HG02763 (cell line): ENCODE measurements at regions not wholly inside any gene's neighbourhood (a gene's known extent, or its start where the extent isn't known, plus 50 kb on each side); places are given as distances from the start of the nearest gene placed in this dataset.

ENCODE experiments used
- ATAC-seq: cut with Tn5 transposase; IDR thresholded peaks from one replicate; pipeline ENCODE4 v1.9.1; 2021; ENCODE audit warnings: mild to moderate bottlenecking, moderate library complexity; ENCODE audit not compliant: unreplicated experiment

DNA sequence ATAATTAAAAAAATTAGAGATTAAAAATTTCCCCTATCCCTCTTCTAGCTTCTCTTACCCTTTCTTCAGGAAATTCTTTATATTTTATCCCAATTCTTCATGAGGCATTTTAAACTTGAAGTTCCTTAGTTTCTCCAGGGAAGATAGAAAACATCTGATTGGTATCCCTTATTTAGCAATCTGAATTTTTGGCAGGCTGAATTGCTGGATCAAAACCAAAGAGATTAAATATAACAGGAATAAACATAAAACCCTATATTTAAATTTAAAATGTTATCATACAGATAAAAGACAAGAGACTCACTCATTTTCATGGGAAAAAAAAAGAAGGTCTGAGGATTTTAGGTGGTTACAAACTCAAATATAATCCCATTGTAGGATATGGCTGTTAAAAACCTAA, 204.2 kb downstream of the CHRM3 start:
- no peak for ATAC-seq

DNA sequence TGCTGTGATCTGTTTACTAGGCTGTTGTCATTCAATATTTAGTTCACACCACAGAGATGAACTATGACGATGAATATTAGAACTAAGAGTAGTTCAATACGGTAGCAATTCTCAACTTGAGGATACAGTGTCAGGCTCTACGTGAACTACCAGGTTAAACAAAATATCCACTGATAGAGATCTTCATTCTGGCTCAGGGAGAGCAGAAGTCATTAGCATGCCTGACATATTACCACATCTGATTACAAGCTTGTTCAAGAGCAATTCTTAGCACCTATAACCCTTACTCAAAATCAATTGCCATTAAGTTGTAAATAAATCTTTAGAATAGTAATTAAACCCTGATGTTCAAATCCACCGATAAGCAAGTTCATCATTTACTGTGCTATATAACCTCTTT, 207.2 kb downstream of the CHRM3 start:
- no peak for ATAC-seq

DNA sequence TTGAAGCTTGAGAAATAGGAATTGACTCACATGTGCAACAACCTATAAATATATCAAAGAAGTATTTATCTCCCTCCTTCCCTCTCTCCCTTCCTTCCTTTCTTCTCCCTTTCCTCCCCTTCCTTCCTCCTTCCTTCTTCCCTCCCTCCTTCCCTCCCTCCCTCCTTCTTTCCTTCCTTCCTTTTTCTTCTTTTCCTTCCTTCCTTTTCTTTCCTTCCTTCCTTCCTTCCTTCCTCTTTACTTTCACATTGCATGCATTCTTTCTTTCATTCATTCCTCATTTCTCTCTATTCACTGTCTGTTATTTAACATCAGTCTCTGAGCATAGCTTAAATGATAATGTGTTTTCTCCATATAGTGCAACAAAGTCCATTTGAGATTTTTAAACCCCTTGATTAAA, 214.2 kb downstream of the CHRM3 start:
- ATAC-seq: no peak

DNA sequence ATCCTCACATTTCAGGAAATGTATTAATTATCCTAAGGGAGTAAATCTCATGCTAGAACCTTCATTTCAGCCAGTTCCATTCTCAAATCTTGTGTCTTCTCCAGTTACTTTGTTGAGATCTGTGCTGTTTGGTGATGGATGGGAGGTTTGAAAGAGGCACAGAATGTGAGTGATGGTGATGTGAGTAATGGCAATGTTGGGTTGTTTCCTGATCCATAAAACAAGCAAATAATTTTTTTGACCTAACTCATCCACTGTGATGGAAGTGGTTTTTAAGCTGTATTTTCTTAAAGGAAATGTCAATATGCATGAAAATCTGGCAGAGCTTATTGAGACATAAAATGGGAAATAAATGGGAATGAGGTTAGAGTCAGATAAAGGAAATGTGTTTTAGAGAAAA, 214.7 kb downstream of the CHRM3 start:
- no peak for ATAC-seq

DNA sequence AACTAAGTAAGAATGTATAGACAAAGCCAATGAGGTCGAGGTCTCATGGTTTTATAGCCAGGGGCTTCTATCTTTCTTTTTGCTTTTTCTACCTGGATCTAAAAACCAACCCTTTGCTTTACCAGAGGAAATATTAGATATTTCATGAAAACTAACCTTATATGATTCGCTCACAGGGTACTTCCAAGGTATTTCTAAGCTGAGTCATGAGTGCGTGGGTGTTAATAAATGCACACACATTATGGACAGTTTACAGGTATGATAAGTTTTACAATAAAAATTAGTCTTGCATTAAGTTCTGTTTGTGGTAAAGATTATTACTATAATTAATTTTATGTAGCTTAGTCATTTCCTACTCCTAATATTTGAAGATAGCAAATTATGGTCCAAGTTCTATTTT, 217.2 kb downstream of the CHRM3 start:
- no peak for ATAC-seq

DNA sequence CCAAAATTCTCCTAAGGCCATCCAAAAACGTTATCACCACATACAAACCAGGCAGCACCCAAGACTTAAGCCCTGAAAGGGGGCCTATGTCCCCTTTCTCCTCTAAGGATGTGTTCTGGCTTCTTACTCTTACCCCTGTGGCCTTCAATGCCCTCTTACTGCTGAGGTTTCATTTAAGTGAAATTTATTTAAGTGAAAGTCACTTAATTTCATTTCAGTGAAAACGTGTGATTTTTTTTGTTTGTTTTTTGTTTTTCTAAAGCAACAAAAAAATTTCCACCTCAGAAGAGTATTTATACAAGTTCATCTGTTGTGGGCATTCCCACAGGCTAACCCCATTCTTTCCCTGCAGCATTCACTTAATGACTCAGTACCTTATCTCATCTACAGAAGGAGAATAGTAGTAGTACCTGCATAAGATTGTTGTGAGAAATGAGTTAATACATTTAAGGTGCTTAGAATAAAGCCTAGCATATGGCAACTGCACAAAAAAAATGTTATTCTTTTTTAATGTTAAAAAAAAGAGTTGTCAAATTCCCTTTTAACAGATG, 220.6 kb downstream of the CHRM3 start:
- no peak for ATAC-seq

DNA sequence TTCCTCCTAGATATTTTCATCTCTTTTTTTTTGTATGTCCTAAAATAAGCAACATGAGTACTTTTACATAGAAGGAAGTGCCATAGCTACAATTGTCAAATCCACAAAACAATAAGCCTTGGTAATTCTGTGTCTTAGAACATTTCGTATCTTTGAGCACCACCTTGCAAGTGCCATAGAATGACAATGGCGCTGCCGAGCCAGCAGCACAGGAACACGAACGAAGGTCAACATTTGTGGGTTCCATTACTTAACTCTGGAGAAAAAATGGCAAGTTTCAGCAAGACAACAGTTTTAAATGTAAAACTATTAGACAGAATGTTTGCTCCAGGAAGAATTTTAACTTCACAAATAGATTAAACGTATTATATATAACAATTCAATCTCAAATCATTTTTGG, 222.1 kb downstream of the CHRM3 start:
- no peak for ATAC-seq

DNA sequence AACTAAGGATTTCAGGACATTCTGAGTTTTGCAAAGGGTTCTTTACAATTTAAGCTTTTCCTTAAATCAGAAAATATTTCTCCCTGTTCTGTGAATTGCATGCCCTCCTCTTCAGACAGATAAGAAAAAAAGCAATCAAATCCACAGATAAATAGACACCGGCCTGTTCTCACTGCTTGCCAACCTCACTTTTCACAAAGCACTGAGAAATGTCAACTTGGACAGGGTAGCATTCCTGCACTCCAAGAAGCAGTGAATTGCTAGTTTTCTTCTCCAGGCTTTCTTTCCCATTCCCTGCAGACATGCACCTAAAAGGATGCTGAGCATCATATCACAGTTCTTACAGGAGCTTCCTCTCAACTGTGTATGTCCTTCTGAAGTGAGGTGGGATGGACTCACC, 226.0 kb downstream of the CHRM3 start:
- no peak for ATAC-seq

DNA sequence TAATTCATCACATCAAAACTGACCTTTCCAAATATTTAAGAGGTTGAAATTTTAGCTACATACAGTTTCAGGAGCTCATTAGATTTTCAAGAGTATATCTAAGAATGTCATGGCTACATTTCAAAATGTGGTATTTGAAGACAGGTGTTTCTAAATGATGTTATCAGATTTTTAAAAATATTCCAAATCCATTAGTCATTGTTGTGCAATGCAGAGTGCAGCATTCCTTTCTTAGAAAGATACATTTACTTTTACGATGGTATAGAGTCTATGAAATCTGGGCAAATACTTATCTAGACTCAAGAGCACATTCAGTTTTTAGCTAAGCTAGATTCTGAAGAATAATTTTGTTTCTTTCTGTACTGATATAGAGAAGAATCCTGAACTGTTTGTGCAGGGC, 230.3 kb downstream of the CHRM3 start:
- ATAC-seq: no peak

DNA sequence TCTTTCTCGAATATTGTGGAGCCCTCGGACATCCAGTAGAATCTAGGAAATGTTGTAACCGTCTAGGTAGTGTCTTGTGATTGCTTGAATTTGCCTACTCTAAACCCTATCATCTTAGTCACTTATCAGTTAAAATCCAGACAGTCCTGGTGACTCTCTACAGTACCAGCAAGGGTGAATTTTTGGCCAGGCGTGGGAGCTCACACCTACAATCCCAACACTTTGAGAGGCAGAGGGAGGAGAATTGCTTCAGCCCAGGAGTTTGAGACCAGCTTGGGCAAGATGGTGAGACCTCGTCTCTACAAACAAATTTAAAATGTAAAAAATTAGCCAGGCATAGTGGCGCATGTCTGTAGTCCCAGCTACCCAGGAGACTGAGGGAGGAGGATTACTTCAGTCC, 230.9 kb downstream of the CHRM3 start:
- no peak for ATAC-seq

DNA sequence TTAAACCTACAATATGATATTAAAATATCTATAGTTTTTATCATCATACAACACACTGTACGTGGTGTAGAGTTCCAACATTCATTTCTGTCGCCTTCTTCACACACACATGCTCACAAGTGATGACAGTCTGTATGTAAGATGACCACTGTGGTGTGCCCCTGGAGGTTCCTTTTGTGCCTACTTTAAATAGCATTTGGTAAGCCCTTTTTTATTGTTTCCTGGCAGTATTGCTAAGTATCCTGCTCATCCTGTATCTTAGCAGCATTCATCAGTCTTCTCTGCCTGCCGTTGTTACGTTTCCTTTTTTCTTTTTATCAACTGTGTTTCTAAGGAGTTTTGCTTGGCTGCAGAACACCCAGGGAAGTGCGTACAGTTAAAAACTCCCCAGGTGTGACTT, 231.4 kb downstream of the CHRM3 start:
- ATAC-seq: no peak

DNA sequence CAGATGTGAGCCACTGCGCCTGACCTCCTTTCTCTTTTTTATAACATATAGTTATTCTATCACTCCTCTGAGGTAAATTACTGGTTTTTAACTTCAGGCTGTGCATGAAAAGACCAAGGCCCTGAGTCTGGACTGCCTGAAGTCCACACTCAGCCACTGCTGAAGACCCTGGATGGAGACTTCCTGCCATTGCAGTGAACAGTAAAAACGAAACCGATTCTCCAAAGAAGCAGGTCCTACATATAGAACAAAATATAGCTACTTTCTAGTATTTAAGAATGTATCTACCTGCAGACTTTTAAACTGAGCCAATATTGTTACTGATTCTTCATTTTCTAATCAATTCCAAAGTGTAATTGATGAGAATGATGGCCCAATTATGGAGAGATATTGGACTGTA, 232.8 kb downstream of the CHRM3 start:
- ATAC-seq: no peak

DNA sequence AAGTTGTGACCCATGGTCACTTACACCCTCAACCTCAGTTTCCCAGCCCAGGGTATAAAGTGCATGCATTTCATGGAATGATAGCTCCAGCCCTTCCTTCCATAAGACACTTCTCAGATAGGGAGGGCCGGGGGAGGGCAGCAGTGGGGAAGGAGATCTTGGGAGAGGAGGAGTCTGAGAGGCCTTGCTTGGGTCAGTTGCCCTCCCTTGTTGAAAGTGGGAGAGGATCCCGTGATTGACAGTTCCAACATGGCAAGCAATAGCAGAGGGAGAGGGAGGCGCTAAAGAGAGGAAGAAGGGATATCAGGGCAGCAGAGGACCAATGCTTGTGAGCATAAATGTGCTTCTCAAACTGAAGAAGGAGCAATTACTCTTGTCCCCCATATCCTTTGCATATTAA, 244.4 kb downstream of the CHRM3 start:
- no peak for ATAC-seq

DNA sequence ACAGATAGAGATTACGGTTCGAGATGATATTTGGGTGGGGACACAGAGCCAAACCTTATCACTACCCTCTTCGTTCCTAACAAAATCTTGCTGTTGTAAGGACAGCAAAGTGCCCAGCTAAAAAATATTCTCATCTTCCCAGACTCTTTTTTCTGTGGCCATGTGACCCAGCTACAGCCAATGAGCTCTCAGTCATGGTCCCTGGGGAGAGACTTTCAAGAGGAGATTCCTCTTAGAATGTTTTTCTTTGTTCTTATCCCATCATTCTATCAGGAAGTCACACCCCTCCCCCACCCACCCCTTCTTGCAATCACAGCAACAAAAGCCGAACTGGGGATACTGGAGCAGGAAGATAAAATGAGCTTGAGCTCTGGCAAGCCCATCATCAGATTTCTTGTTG, 247.1 kb downstream of the CHRM3 start:
- ATAC-seq: no peak

DNA sequence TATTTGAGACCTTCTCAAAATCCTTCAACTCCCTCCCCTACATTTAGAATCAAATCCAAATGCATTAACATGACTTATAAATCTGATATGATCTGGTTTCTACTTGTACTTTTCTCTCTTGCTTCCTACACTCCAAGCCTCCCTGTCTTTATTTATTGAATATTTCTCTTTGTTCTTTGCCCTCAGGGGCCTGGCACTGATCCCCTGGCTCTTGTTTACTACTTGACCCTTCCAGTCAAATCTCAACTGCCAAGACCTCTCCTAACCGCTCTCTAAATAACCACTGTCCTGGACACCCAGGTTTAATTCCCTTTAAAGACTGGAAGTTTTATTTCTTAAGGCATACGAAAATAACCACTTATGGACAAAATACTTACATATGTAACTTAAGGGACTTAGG, 248.9 kb downstream of the CHRM3 start:
- ATAC-seq: no peak

DNA sequence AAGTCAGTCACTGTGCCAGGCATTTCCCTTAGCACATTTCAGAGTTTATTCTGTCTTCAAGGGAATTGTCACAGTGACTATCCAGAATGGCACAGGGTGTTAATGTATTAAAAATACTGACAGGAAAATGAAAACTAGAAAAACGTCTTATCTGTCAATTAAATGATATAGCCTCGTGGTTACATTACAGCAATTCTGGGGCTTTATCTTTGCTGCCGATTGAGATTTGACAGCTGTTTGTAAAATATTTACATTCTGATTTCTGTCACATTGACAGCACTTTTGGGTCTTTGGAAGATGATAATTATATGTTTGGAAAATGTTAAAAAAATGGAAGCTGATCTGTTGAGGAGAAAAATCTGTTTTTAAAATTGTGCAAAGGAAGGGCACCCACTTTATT, 250.0 kb downstream of the CHRM3 start:
- no peak for ATAC-seq

DNA sequence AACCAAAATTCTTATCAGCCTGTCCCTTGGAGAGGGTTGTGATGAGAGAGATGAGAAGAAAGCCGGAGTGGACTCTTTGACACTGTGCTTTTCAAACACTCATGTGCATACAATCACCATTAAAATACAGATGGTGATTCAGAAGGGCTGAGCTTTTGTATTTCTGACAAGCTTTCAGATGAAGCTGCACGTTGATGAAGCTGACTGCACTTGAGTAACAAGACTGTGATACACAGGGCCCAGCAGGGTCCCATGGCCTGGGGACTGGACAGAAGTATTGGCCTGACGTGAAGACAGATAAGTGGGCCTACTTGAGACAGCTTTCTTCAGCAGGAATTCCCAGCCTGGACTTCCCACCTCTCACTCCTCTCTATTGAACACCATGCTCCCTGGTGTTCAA, 258.2 kb downstream of the CHRM3 start:
- no peak for ATAC-seq

DNA sequence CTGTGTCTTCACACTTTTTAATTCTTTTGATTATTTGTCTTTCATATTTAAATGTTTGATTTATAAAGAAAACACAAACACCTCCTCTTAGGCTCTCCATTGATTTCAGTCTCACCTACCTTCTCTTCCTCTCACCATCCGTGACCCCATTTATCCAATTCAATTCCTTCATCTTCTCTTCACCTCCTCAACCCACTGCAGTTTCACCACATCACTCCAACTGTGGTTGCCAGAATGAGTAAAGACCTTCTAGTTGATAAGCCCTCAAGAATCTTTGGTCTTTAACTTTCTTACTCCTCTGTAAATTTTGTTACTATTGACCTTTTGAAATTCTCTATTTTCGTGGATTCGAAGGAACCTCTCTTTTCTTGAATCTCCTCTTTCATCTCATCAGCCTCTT, 260.7 kb downstream of the CHRM3 start:
- ATAC-seq: no peak

DNA sequence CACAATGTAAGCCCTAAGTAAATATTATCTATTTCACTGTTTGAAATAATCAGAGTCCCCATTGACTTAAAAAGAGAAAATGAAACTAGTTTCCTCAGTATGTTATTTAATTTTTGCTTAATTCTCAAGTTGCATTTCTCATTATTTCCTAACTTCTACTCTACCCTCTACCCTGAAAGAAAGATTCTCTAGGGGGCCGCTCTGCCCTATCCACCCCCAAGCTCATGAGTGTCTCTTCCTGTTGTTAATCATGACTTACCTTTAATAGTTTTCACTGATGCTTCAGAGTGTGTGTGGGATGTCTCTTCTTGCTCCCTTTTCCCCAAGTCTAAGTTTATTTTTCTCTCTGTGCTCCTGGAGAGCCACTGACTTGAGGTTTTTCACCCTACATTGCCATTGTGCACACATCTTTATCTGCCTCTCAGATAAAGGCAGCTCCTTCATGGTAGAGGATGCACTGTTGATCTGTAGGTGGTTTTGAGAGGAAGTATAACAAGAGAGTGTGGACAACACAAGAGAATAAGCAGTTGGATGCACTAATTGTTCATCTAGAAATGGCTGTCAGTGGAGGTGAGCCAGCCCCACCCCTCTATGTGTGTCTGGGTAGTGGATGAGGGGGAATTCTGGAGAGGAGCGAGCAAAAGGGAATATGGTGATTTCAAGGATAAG, 261.7 kb downstream of the CHRM3 start:
- ATAC-seq: no peak

DNA sequence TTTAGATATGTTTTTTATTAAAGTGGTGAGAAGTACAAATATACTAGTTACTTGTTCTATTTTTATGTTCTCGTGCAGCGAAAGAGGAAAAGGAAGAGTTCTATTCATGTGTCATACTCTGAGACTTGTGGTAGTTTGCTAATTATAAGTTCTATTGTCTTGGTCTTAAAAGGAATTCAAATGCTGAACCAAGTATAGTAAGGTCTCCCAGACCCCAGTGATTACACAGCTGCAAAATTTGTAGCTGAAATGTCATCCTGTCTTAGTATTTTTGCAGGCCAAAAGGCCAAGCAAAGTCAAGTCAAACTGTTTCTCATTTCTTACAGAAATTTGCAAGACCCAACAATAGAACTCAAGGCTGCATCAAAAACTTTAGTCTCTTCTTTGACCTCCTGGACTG, 268.7 kb downstream of the CHRM3 start:
- ATAC-seq: no peak

DNA sequence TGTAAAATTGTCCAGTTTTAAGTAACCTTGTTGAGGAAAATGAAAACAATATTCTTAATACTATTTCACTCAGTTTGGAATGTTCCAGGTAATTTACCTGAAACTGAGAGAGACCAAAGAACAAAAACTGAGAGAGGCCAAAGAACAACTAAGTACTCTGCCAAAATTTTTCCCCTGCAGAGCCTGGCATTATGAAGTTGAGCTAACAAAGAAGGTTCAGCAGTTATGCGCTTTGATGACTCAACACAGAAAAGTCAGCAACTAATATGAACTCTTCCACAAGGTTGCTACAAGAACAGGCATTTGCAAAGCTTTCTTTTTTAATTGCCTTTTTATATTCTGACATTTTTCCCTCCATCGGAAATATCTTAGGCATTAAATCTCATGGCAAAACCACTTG, 270.9 kb downstream of the CHRM3 start:
- no peak for ATAC-seq

DNA sequence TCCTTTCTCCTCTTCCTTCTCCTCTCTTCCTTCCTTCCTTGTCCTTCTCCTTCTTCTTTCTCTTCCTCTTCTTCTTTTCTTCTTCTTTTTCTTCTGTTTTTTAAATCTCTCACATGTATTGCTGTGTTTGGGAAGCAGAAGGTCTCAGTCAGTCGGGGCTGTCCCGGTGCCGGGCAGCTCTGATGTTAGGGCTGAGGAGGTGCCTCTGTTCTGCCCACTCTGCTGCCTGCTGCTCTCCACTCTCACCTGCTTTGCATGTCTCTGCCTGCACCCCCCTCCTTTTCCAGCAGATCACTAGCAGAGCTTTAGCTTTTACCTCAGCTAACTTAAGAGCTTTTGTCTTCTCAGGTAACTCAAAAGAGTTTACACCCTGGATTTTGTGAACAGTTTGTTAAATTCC, 276.6 kb downstream of the CHRM3 start:
- ATAC-seq: no peak

DNA sequence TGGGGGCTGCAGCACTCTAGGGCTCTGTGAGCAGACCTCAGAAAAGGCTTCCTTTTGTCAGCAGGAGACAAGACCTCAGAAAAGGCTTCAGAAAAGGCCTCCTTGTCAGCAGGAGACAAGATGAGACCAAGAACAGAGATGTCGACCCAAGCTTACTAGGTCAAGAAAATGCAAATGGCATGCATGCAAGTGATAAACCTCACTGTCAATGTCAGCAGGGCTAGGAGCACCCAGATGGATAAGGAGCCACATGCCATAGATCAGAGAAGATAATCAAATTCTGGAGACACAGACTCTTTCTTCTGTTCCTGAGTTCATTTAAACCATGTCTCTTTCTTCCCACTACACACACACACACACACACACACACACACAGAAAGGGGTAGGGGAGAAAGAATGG, 285.9 kb downstream of the CHRM3 start:
- ATAC-seq: no peak
